ENCODE measurements at regions not wholly inside any gene's neighbourhood (a gene's known extent, or its start where the extent isn't known, plus 50 kb on each side); places are given as distances from the start of the nearest gene placed in this dataset.
"Not testable (repeated sequence)": the region's sequence is repeated elsewhere in the genome, so short reads cannot be mapped to it uniquely, and the experiment has no call there.

- no peaks in the 10 kb centered on the region for H3K9me3 ChIP-seq
- H3K27ac ChIP-seq, result no peak overlapping the region
- H3K27me3 ChIP-seq, result no peaks in the 10 kb centered on the region
- no peak overlapping the region for H3K4me3 ChIP-seq
- H3K4me1 ChIP-seq, result no peaks in the 10 kb centered on the region
- WGBS, 2 donors (ENCODE audit: low coverage in 1 of 2), result 35 to 38% methylated on average over 1 to 2 of the region's 2 CpGs
- ATAC-seq, result no peak
- H3K36me3 ChIP-seq, result no peaks in the 10 kb centered on the region
- TF ChIP-seq POLR2A (IDR thresholded peaks at IDR 0.05), result no peak
- TF ChIP-seq EP300 (IDR thresholded peaks at IDR 0.05), result no peak
- TF ChIP-seq POLR2AphosphoS5 (IDR thresholded peaks at IDR 0.05), result no peak
- TF ChIP-seq CTCF (IDR thresholded peaks at IDR 0.05), result no peak
These were observed 92.6 kb downstream of the MTERF1 start for GRCh38 chr7:91787931-91788330.

GRCh38 chr7:91789086-91789485 lies 91.4 kb downstream of the MTERF1 start:
- TF ChIP-seq POLR2AphosphoS5 (IDR thresholded peaks at IDR 0.05), result no peak
- TF ChIP-seq POLR2A (IDR thresholded peaks at IDR 0.05), result no peak
- TF ChIP-seq CTCF (IDR thresholded peaks at IDR 0.05), result no peak
- TF ChIP-seq EP300 (IDR thresholded peaks at IDR 0.05), result no peak
- no peaks in the 10 kb centered on the region for H3K36me3 ChIP-seq
- ATAC-seq, result no peak
- H3K9me3 ChIP-seq, result no peaks in the 10 kb centered on the region
- 69 to 85% methylated on average over 2 of the region's 2 CpGs for WGBS, 2 donors (ENCODE audit: low coverage in 1 of 2)
- H3K27ac ChIP-seq, result no peak overlapping the region
- no peaks in the 10 kb centered on the region for H3K4me1 ChIP-seq
- no peaks in the 10 kb centered on the region for H3K27me3 ChIP-seq
- no peak overlapping the region for H3K4me3 ChIP-seq

GRCh38 chr7:91789558-91789957 lies 90.9 kb downstream of the MTERF1 start:
- Histone ChIP-seq H3K36me3 (no peaks in the 10 kb centered on the region), H3K4me1 (no peaks in the 10 kb centered on the region), H3K4me3 (no peak overlapping the region), H3K27ac (no peak overlapping the region), H3K27me3 (no peaks in the 10 kb centered on the region), H3K9me3 (no peaks in the 10 kb centered on the region)
- no peak for TF ChIP-seq POLR2AphosphoS5 (IDR thresholded peaks at IDR 0.05)
- WGBS, 2 donors (ENCODE audit: low coverage in 1 of 2), result 73 to 83% methylated on average over 1 of the region's 1 CpG
- no peak for ATAC-seq

- H3K36me3 ChIP-seq, ATAC-seq, H3K4me1 ChIP-seq, H3K27me3 ChIP-seq, H3K9me3 ChIP-seq, H3K27ac ChIP-seq, H3K4me3 ChIP-seq: not testable (repeated sequence)
- WGBS, 2 donors (ENCODE audit: low coverage in 1 of 2), result 91 to 100% methylated on average over 2 to 5 of the region's 10 CpGs
These were observed 89.9 kb downstream of the MTERF1 start for GRCh38 chr7:91790646-91791045.

GRCh38 chr7:91796122-91796521 lies 84.4 kb downstream of the MTERF1 start:
- 77 to 90% methylated on average over 3 of the region's 3 CpGs for WGBS, 2 donors (ENCODE audit: low coverage in 1 of 2)
- H3K27me3 ChIP-seq, result no peaks in the 10 kb centered on the region
- no peak for ATAC-seq
- H3K27ac ChIP-seq, result no peak overlapping the region
- H3K4me1 ChIP-seq, result no peaks in the 10 kb centered on the region
- TF ChIP-seq POLR2AphosphoS5 (IDR thresholded peaks at IDR 0.05), result no peak
- no peak for TF ChIP-seq POLR2A (IDR thresholded peaks at IDR 0.05)
- TF ChIP-seq CTCF (IDR thresholded peaks at IDR 0.05), result no peak
- H3K4me3 ChIP-seq, result no peak overlapping the region
- H3K9me3 ChIP-seq, result no peaks in the 10 kb centered on the region
- H3K36me3 ChIP-seq, result peaks cover 0 to 6% of the 10 kb centered on the region in 2 donors

- Histone ChIP-seq H3K4me1 (no peaks in the 10 kb centered on the region), H3K36me3 (peaks cover 0 to 14% of the 10 kb centered on the region in 2 donors), H3K27me3 (no peaks in the 10 kb centered on the region), H3K27ac (no peak overlapping the region), H3K4me3 (no peak overlapping the region), H3K9me3 (no peaks in the 10 kb centered on the region)
- no peak for ATAC-seq
- TF ChIP-seq EP300 (IDR thresholded peaks at IDR 0.05) (no peak), CTCF (IDR thresholded peaks at IDR 0.05) (no peak), POLR2AphosphoS5 (IDR thresholded peaks at IDR 0.05) (no peak), POLR2A (IDR thresholded peaks at IDR 0.05) (no peak)
- WGBS, 2 donors (ENCODE audit: low coverage in 1 of 2), result 86 to 87% methylated on average over 3 of the region's 3 CpGs
These were observed 82.1 kb downstream of the MTERF1 start for GRCh38 chr7:91798425-91798824.

Measured in gastroesophageal sphincter (tissue), 4 donors.